SK-N-SH (cell line): ENCODE measurements at regions not wholly inside any gene's neighbourhood (a gene's known extent, or its start where the extent isn't known, plus 50 kb on each side); places are given as distances from the start of the nearest gene placed in this dataset.

Experiments used
- CTCF ChIA-PET: fragments of 300-600, 350-600 bp; formaldehyde crosslinking; extraction: SDS; loops from one replicate; lab custom pipeline; 2021; lab: Yijun Ruan, JAX
- POLR2A ChIA-PET: fragments of 350-600 bp; sonication (Branson Sonifier 250); formaldehyde crosslinking; extraction: SDS; loops from one replicate; lab custom pipeline; 2020; ENCODE audit warnings: antibody characterized with exemption, inconsistent platforms; lab: Yijun Ruan, JAX
- DNase-seq: peaks from one replicate; pipeline ENCODE4 v3.0.0; 2012
- H2AFZ ChIP-seq: fragments of 200-600 bp; sonication (generic); 2 replicates; pipeline ENCODE4 v1.8.1; 2016; ENCODE audit warnings: antibody characterized with exemption, mild to moderate bottlenecking, low read depth
- H3F3A ChIP-seq: fragments of 200-600 bp; sonication (generic); replicated peaks from 2 replicates; pipeline ENCODE3; 2016; ENCODE audit warnings: antibody characterized with exemption, mild to moderate bottlenecking; ENCODE audit not compliant: insufficient read depth
- H3K27ac ChIP-seq, 2 experiments: fragments of 200-500 bp in 1 of 2; fragments of 200-600 bp in 1 of 2; sonication (Bioruptor generic) in 1 of 2; sonication (generic), shearing (Covaris generic) in 1 of 2; 2 replicates each; pipeline versions ENCODE4 v1.5.1 to v1.6.1; 2014 to 2016; ENCODE audit warnings: low read depth in 2 of 2, inconsistent platforms in 1 of 2, low read length in 1 of 2, mild to moderate bottlenecking in 1 of 2, mixed read lengths in 1 of 2
- H3K27me3 ChIP-seq: fragments of 200-600 bp; sonication (generic), shearing (Covaris generic); 2 replicates; pipeline ENCODE4 v1.6.1; 2016; ENCODE audit warnings: mixed run types; ENCODE audit not compliant: insufficient read depth
- H3K36me3 ChIP-seq, 2 experiments: fragments of 200-500 bp in 1 of 2; fragments of 200-600 bp in 1 of 2; sonication (Bioruptor generic) in 1 of 2; sonication (generic) in 1 of 2; replicated peaks in 1 of 2; 2 replicates each; pipeline versions ENCODE3 to v1.5.1; 2014 to 2016; ENCODE audit warnings: low read length in 1 of 2, mild to moderate bottlenecking in 1 of 2; ENCODE audit not compliant: insufficient read depth in 2 of 2, control insufficient read depth in 1 of 2
- H3K4me1 ChIP-seq, 2 experiments: fragments of 200-500 bp in 1 of 2; fragments of 200-600 bp in 1 of 2; sonication (Bioruptor generic) in 1 of 2; sonication (generic), shearing (Covaris generic) in 1 of 2; 2 replicates each; pipeline versions ENCODE4 v1.5.1 to v1.6.1; 2014 to 2016; ENCODE audit warnings: low read depth in 1 of 2, low read length in 1 of 2, mixed run types in 1 of 2; ENCODE audit not compliant: insufficient read depth in 2 of 2, control insufficient read depth in 1 of 2
- H3K4me2 ChIP-seq: fragments of 200-600 bp; sonication (generic), shearing (Covaris generic); 2 replicates; pipeline ENCODE4 v1.6.1; 2017; ENCODE audit warnings: mixed run types
- H3K4me3 ChIP-seq, 2 experiments: fragments of 200-500 bp in 1 of 2; fragments of 200-600 bp in 1 of 2; sonication (Bioruptor generic) in 1 of 2; sonication (generic), shearing (Covaris generic) in 1 of 2; 2 replicates each; pipeline versions ENCODE4 v1.5.1 to v1.8.1; 2014 to 2016; ENCODE audit warnings: low read depth in 2 of 2, inconsistent platforms in 1 of 2, low read length in 1 of 2, mild to moderate bottlenecking in 1 of 2, mixed read lengths in 1 of 2, moderate library complexity in 1 of 2
- H3K79me2 ChIP-seq: fragments of 200-600 bp; sonication (generic); 2 replicates; pipeline ENCODE4 v1.8.1; 2017; ENCODE audit warnings: mild to moderate bottlenecking; ENCODE audit not compliant: insufficient read depth
- H3K9ac ChIP-seq: fragments of 200-600 bp; sonication (generic); 2 replicates; pipeline ENCODE4 v1.6.1; 2017; ENCODE audit warnings: mixed run types
- H3K9me2 ChIP-seq: fragments of 200-600 bp; sonication (generic); 2 replicates; pipeline ENCODE4 v1.6.1; 2017; ENCODE audit warnings: mixed run types
- H3K9me3 ChIP-seq: fragments of 200-600 bp; sonication (generic); 2 replicates; pipeline ENCODE4 v1.6.1; 2017; ENCODE audit warnings: mixed run types, mild to moderate bottlenecking, moderate library complexity
- H4K20me1 ChIP-seq: fragments of 200-600 bp; sonication (generic); 2 replicates; pipeline ENCODE4 v1.6.1; 2017; ENCODE audit warnings: mild to moderate bottlenecking, mixed run types; ENCODE audit not compliant: insufficient read depth
- CHD2 ChIP-seq: fragments of 150-350 bp; IDR thresholded peaks from 2 replicates; pipeline ENCODE4 v1.6.1; 2018; ENCODE audit warnings: low read length; ENCODE audit not compliant: partially characterized antibody
- FOSL2 ChIP-seq: IDR thresholded peaks from 2 replicates; pipeline ENCODE4 v1.4.0; 2012; ENCODE audit warnings: low read depth, mild to moderate bottlenecking, moderate library complexity, borderline replicate concordance
- FOXM1 ChIP-seq: IDR thresholded peaks from 2 replicates; pipeline ENCODE4 v1.4.0; 2012; ENCODE audit warnings: low read depth, mild to moderate bottlenecking
- JUND ChIP-seq: IDR thresholded peaks from 2 replicates; pipeline ENCODE4 v1.4.0; 2012
- MEF2A ChIP-seq: IDR thresholded peaks from 2 replicates; pipeline ENCODE4 v1.4.0; 2012; ENCODE audit warnings: low read depth, borderline replicate concordance
- NRF1 ChIP-seq: IDR thresholded peaks from 2 replicates; pipeline ENCODE4 v1.6.1; 2012; ENCODE audit warnings: low read depth, mild to moderate bottlenecking, low read length
- POLR2AphosphoS5 ChIP-seq: IDR thresholded peaks from 2 replicates; pipeline ENCODE4 v1.6.1; 2012; ENCODE audit warnings: low read depth, low read length
- RFX5 ChIP-seq: IDR thresholded peaks from 2 replicates; pipeline ENCODE4 v1.6.1; 2012; ENCODE audit warnings: mild to moderate bottlenecking, improper control_type of control experiment, low read length
- TEAD4 ChIP-seq: IDR thresholded peaks from 2 replicates; pipeline ENCODE4 v1.4.0; 2012; ENCODE audit warnings: mild to moderate bottlenecking, borderline replicate concordance; ENCODE audit not compliant: insufficient read depth
- WGBS: methylation state at CpG from one replicate; pipeline ENCODE4 v1.1.6; 2017; ENCODE audit warnings: low lambda C conversion rate; 5-methylcytosine and 5-hydroxymethylcytosine counted together
- TF ChIP-seq, protein P1 (sequence below): fragments of 150-350 bp; IDR thresholded peaks from 2 replicates; pipeline ENCODE4 v1.6.1; 2017; ENCODE audit warnings: antibody characterized with exemption, low read length, low read depth, borderline replicate concordance
- TF ChIP-seq, protein P2 (sequence below): fragments of 150-350 bp; IDR thresholded peaks from 2 replicates; pipeline ENCODE4 v1.6.1; 2016; ENCODE audit warnings: mild to moderate bottlenecking, low read depth, low read length
- TF ChIP-seq, protein P3 (sequence below): IDR thresholded peaks from 2 replicates; pipeline ENCODE4 v1.6.1; 2012; ENCODE audit warnings: mild to moderate bottlenecking, low read depth, low read length, moderate library complexity
- TF ChIP-seq, protein P4 (sequence below): IDR thresholded peaks from 2 replicates; pipeline ENCODE4 v1.4.0; 2012; ENCODE audit warnings: low read depth
- TF ChIP-seq, protein P5 (sequence below): fragments of 200-600 bp; sonication (generic); IDR thresholded peaks from 2 replicates; pipeline ENCODE4 v1.6.1; 2017; ENCODE audit warnings: antibody characterized with exemption, mild to moderate bottlenecking, moderate library complexity

DNA sequence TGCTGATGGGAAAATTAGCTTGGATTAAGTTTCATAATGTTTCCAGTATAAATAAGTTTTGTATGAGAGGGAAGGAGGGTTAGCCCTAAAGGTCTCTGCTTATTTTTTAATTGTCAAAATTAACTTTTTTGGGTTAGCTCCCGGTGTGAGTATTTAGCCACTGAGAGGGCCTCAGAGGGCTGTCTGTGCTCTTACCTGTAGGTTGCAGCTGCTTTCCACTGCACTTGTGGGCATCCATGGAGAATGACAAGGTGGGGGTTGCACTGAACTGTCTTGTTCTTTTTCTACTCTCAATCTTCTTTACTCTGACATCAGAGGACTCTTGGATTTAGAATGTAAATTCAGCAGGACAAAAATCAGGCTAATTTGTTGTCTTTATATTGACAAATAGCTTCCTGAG lies 81.4 kb downstream of the CD164 start:
- TF ChIP-seq RFX5 = no peak
- TF ChIP-seq NRF1 = no peak
- TF ChIP-seq, protein P1, sequence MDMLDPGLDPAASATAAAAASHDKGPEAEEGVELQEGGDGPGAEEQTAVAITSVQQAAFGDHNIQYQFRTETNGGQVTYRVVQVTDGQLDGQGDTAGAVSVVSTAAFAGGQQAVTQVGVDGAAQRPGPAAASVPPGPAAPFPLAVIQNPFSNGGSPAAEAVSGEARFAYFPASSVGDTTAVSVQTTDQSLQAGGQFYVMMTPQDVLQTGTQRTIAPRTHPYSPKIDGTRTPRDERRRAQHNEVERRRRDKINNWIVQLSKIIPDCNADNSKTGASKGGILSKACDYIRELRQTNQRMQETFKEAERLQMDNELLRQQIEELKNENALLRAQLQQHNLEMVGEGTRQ = no peak
- TF ChIP-seq, protein P2, sequence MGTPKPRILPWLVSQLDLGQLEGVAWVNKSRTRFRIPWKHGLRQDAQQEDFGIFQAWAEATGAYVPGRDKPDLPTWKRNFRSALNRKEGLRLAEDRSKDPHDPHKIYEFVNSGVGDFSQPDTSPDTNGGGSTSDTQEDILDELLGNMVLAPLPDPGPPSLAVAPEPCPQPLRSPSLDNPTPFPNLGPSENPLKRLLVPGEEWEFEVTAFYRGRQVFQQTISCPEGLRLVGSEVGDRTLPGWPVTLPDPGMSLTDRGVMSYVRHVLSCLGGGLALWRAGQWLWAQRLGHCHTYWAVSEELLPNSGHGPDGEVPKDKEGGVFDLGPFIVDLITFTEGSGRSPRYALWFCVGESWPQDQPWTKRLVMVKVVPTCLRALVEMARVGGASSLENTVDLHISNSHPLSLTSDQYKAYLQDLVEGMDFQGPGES = no peak
- TF ChIP-seq POLR2AphosphoS5 = no peak
- no peak for TF ChIP-seq MEF2A
- TF ChIP-seq, protein P3, sequence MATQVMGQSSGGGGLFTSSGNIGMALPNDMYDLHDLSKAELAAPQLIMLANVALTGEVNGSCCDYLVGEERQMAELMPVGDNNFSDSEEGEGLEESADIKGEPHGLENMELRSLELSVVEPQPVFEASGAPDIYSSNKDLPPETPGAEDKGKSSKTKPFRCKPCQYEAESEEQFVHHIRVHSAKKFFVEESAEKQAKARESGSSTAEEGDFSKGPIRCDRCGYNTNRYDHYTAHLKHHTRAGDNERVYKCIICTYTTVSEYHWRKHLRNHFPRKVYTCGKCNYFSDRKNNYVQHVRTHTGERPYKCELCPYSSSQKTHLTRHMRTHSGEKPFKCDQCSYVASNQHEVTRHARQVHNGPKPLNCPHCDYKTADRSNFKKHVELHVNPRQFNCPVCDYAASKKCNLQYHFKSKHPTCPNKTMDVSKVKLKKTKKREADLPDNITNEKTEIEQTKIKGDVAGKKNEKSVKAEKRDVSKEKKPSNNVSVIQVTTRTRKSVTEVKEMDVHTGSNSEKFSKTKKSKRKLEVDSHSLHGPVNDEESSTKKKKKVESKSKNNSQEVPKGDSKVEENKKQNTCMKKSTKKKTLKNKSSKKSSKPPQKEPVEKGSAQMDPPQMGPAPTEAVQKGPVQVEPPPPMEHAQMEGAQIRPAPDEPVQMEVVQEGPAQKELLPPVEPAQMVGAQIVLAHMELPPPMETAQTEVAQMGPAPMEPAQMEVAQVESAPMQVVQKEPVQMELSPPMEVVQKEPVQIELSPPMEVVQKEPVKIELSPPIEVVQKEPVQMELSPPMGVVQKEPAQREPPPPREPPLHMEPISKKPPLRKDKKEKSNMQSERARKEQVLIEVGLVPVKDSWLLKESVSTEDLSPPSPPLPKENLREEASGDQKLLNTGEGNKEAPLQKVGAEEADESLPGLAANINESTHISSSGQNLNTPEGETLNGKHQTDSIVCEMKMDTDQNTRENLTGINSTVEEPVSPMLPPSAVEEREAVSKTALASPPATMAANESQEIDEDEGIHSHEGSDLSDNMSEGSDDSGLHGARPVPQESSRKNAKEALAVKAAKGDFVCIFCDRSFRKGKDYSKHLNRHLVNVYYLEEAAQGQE = no peak
- no peak for TF ChIP-seq CHD2
- TF ChIP-seq, protein P4, sequence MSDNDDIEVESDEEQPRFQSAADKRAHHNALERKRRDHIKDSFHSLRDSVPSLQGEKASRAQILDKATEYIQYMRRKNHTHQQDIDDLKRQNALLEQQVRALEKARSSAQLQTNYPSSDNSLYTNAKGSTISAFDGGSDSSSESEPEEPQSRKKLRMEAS = no peak
- TF ChIP-seq, protein P5, sequence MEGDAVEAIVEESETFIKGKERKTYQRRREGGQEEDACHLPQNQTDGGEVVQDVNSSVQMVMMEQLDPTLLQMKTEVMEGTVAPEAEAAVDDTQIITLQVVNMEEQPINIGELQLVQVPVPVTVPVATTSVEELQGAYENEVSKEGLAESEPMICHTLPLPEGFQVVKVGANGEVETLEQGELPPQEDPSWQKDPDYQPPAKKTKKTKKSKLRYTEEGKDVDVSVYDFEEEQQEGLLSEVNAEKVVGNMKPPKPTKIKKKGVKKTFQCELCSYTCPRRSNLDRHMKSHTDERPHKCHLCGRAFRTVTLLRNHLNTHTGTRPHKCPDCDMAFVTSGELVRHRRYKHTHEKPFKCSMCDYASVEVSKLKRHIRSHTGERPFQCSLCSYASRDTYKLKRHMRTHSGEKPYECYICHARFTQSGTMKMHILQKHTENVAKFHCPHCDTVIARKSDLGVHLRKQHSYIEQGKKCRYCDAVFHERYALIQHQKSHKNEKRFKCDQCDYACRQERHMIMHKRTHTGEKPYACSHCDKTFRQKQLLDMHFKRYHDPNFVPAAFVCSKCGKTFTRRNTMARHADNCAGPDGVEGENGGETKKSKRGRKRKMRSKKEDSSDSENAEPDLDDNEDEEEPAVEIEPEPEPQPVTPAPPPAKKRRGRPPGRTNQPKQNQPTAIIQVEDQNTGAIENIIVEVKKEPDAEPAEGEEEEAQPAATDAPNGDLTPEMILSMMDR = no peak
- TF ChIP-seq FOXM1 = no peak
- no peak for TF ChIP-seq TEAD4
- no peak for TF ChIP-seq JUND
- TF ChIP-seq FOSL2 = no peak
- no peaks in the 10 kb centered on the region for H4K20me1 ChIP-seq
- peaks cover 0 to 21% of the 10 kb centered on the region in 2 experiments; a peak in 1 of 4 replicates for H3K4me1 ChIP-seq
- no peak for DNase-seq
- no peak overlapping the region for H3K27ac ChIP-seq
- no peak overlapping the region for H2AFZ ChIP-seq
- H3F3A ChIP-seq = no peaks in the 10 kb centered on the region
- CTCF ChIA-PET = interaction anchor here (1.2 kb wide), 1 partner anchor 15 kb away, joined by 3 read pairs; no protein-coding TSS in a partner anchor
- no peaks in the 10 kb centered on the region for H3K36me3 ChIP-seq
- no peak overlapping the region for H3K4me2 ChIP-seq
- no peaks in the 10 kb centered on the region for H3K79me2 ChIP-seq
- no peak overlapping the region for H3K9ac ChIP-seq
- H3K4me3 ChIP-seq = no peak overlapping the region
- no peaks in the 10 kb centered on the region for H3K27me3 ChIP-seq
- no peaks in the 10 kb centered on the region for H3K9me2 ChIP-seq
- H3K9me3 ChIP-seq = no peaks in the 10 kb centered on the region
- POLR2A ChIA-PET = no interaction called here
- WGBS = 71% methylated on average over 1 of the region's 1 CpG
